ENCODE measurements at regions not wholly inside any gene's neighbourhood (a gene's known extent, or its start where the extent isn't known, plus 50 kb on each side); places are given as distances from the start of the nearest gene placed in this dataset.

GRCh38 chr10:61120805-61121204 is 176.8 kb upstream of the RHOBTB1 start:
- TF ChIP-seq CTCF (conservative IDR thresholded peaks at IDR 0.05; ENCODE audit: low read depth, low read length) = no peak
- no peak for TF ChIP-seq EZH2 (IDR thresholded peaks at IDR 0.05; ENCODE audit: borderline replicate concordance, low read depth, low read length, poor library complexity, severe bottlenecking)
